H9 (cell line): ENCODE measurements at regions not wholly inside any gene's neighbourhood (a gene's known extent, or its start where the extent isn't known, plus 50 kb on each side); places are given as distances from the start of the nearest gene placed in this dataset.

Source experiments
- DNase-seq: peaks from one replicate; pipeline ENCODE4 v3.0.0-alpha.2; 2017
- H2AFZ ChIP-seq: one replicate; pipeline ENCODE4 v1.6.1; 2013; ENCODE audit warnings: mild to moderate bottlenecking, low read length, control low read depth, moderate library complexity
- H2AK5ac ChIP-seq: 2 replicates; pipeline ENCODE4 v1.6.1; 2013; ENCODE audit warnings: low read length, control low read depth, mixed read lengths; ENCODE audit not compliant: insufficient read length
- H2BK120ac ChIP-seq: one replicate; pipeline ENCODE4 v1.6.1; 2013; ENCODE audit warnings: low read depth, mild to moderate bottlenecking, low read length, control low read depth, inconsistent platforms; ENCODE audit not compliant: poor library complexity, severe bottlenecking
- H2BK12ac ChIP-seq: 2 replicates; pipeline ENCODE4 v1.6.1; 2013; ENCODE audit warnings: low read length, control low read depth, mixed read lengths, low read depth; ENCODE audit not compliant: insufficient read length
- H2BK15ac ChIP-seq: 2 replicates; pipeline ENCODE4 v1.6.1; 2013; ENCODE audit warnings: low read depth, low read length, control low read depth
- H2BK20ac ChIP-seq: one replicate; pipeline ENCODE4 v1.6.1; 2013; ENCODE audit warnings: low read depth, mild to moderate bottlenecking, low read length, control low read depth, inconsistent platforms; ENCODE audit not compliant: poor library complexity, severe bottlenecking
- H2BK5ac ChIP-seq: 2 replicates; pipeline ENCODE4 v1.6.1; 2013; ENCODE audit warnings: low read length, control low read depth, mixed read lengths; ENCODE audit not compliant: insufficient read length
- H3K14ac ChIP-seq: 2 replicates; pipeline ENCODE4 v1.6.1; 2013; ENCODE audit warnings: low read length, control low read depth; ENCODE audit not compliant: insufficient read depth
- H3K18ac ChIP-seq: 2 replicates; pipeline ENCODE4 v1.6.1; 2013; ENCODE audit warnings: low read depth, mild to moderate bottlenecking, mixed read lengths, low read length, control low read depth; ENCODE audit not compliant: insufficient read length
- H3K23ac ChIP-seq: 2 replicates; pipeline ENCODE4 v1.6.1; 2013; ENCODE audit warnings: low read length, control low read depth, mixed read lengths, low read depth; ENCODE audit not compliant: insufficient read length
- H3K23me2 ChIP-seq: 2 replicates; pipeline ENCODE4 v1.6.1; 2013; ENCODE audit warnings: low read depth, mild to moderate bottlenecking, mixed read lengths, low read length, control low read depth; ENCODE audit not compliant: insufficient read length, poor library complexity, severe bottlenecking
- H3K27ac ChIP-seq: 2 replicates; pipeline ENCODE4 v1.5.1; 2013; ENCODE audit warnings: low read length, control low read depth, mixed read lengths, low read depth; ENCODE audit not compliant: insufficient read length
- H3K27me3 ChIP-seq: 2 replicates; pipeline ENCODE4 v1.6.1; 2013; ENCODE audit warnings: low read length, control low read depth, inconsistent platforms; ENCODE audit not compliant: insufficient read depth
- H3K4ac ChIP-seq: 2 replicates; pipeline ENCODE4 v1.6.1; 2013; ENCODE audit warnings: low read depth, mild to moderate bottlenecking, control low read depth, inconsistent platforms, low read length, moderate library complexity
- H3K4me1 ChIP-seq: 2 replicates; pipeline ENCODE4 v1.6.1; 2013; ENCODE audit warnings: low read length, control low read depth, inconsistent platforms; ENCODE audit not compliant: insufficient read depth
- H3K4me2 ChIP-seq: 2 replicates; pipeline ENCODE4 v1.6.1; 2013; ENCODE audit warnings: low read length, control low read depth, mixed read lengths; ENCODE audit not compliant: insufficient read length, insufficient read depth
- H3K56ac ChIP-seq: 2 replicates; pipeline ENCODE4 v1.6.1; 2013; ENCODE audit warnings: low read depth, mild to moderate bottlenecking, mixed read lengths, low read length, control low read depth; ENCODE audit not compliant: insufficient read length
- H3K79me1 ChIP-seq: 2 replicates; pipeline ENCODE4 v1.6.1; 2013; ENCODE audit warnings: low read depth, mild to moderate bottlenecking, moderate library complexity, low read length, control low read depth, inconsistent platforms; ENCODE audit not compliant: insufficient read depth, poor library complexity, severe bottlenecking
- H3K79me2 ChIP-seq: 2 replicates; pipeline ENCODE4 v1.6.1; 2013; ENCODE audit warnings: low read length, control low read depth, inconsistent platforms; ENCODE audit not compliant: insufficient read depth
- H3K9ac ChIP-seq: 2 replicates; pipeline ENCODE4 v1.6.1; 2013; ENCODE audit warnings: low read length, control low read depth, mixed read lengths; ENCODE audit not compliant: insufficient read length; ENCODE audit errors: extremely low read depth
- H3K9me3 ChIP-seq: one replicate; pipeline ENCODE4 v1.6.1; 2013; ENCODE audit warnings: low read depth, low read length, inconsistent platforms; ENCODE audit not compliant: control insufficient read depth
- H3T11ph ChIP-seq: one replicate; pipeline ENCODE4 v1.6.1; 2013; ENCODE audit warnings: mild to moderate bottlenecking, low read length, control low read depth, inconsistent platforms
- H4K20me1 ChIP-seq: one replicate; pipeline ENCODE4 v1.6.1; 2013; ENCODE audit not compliant: control insufficient read depth, insufficient read length, insufficient read depth
- H4K5ac ChIP-seq: 2 replicates; pipeline ENCODE4 v1.6.1; 2013; ENCODE audit warnings: low read depth, mild to moderate bottlenecking, mixed read lengths, low read length, control low read depth; ENCODE audit not compliant: insufficient read length
- H4K8ac ChIP-seq: replicated peaks from 2 replicates; pipeline ENCODE4 v1.6.1; 2013; ENCODE audit warnings: low read length, control low read depth, mixed read lengths, low read depth; ENCODE audit not compliant: insufficient read length
- H4K91ac ChIP-seq: 2 replicates; pipeline ENCODE4 v1.6.1; 2013; ENCODE audit warnings: low read depth, mild to moderate bottlenecking, moderate library complexity, mixed read lengths, low read length, control low read depth; ENCODE audit not compliant: insufficient read length
- H3K27ac Mint-ChIP-seq, 3 experiments: 2 replicates in 2 of 3; 3 replicates in 1 of 3; pipeline ENCODE4 v1.8.0; 2020 to 2021; ENCODE audit warnings: mixed read lengths in 3 of 3, mild to moderate bottlenecking in 1 of 3, moderate library complexity in 1 of 3
- H3K27me3 Mint-ChIP-seq: 2 replicates; pipeline ENCODE4 v1.8.0; 2021; ENCODE audit warnings: low read depth, mild to moderate bottlenecking, moderate library complexity, mixed read lengths
- H3K36me3 Mint-ChIP-seq, 3 experiments: 2 replicates in 2 of 3; 3 replicates in 1 of 3; pipeline ENCODE4 v1.8.0; 2020 to 2021; ENCODE audit warnings: low read depth in 3 of 3, mixed read lengths in 3 of 3; ENCODE audit not compliant: insufficient read depth in 1 of 3
- H3K4me1 Mint-ChIP-seq, 2 experiments: 2 replicates each; pipeline ENCODE4 v1.8.0; 2020; ENCODE audit warnings: mixed read lengths in 2 of 2
- H3K4me3 Mint-ChIP-seq, 2 experiments: 2 replicates in 1 of 2; 3 replicates in 1 of 2; pipeline ENCODE4 v1.8.0; 2020 to 2021; ENCODE audit warnings: mild to moderate bottlenecking in 2 of 2, mixed read lengths in 2 of 2, moderate library complexity in 1 of 2
- H3K9me3 Mint-ChIP-seq, 2 experiments: 2 replicates in 1 of 2; 3 replicates in 1 of 2; pipeline ENCODE4 v1.8.0; 2020; ENCODE audit warnings: mild to moderate bottlenecking in 2 of 2, mixed read lengths in 2 of 2, moderate library complexity in 1 of 2
- CTCF ChIP-seq: fragments of 200-600 bp; sonication (generic); conservative IDR thresholded peaks from 3 replicates; pipeline ENCODE4 v1.8.0; 2021; ENCODE audit warnings: antibody characterized with exemption, mild to moderate bottlenecking
- WGBS: extraction: QIAGEN DNeasy Blood & Tissue Kit; methylation state at CpG from one replicate; pipeline ENCODE4 v1.1.7; 2013; ENCODE audit warnings: missing lambda C conversion rate, low lambda C conversion rate, mixed read lengths; ENCODE audit not compliant: insufficient read length; ENCODE audit errors: extremely low coverage; 5-methylcytosine and 5-hydroxymethylcytosine counted together

GRCh38 chr17:22277595-22277994 is 585.3 kb downstream of the KCNJ18 start:
- H3K9me3 ChIP-seq: peaks cover 38% of the 10 kb centered on the region
- no peaks in the 10 kb centered on the region for H3K79me1 ChIP-seq
- H3K14ac ChIP-seq: no peak overlapping the region
- peaks cover 2% of the 10 kb centered on the region; the same call in 1 of the 2 replicates for H3K27me3 Mint-ChIP-seq
- H3K9ac ChIP-seq: no peak overlapping the region
- H4K91ac ChIP-seq: no peak overlapping the region
- no peak overlapping the region for H3T11ph ChIP-seq
- no CpG with 5 or more reads among the region's 3 CpGs for WGBS
- no peak overlapping the region for H2BK12ac ChIP-seq
- H4K20me1 ChIP-seq: no peaks in the 10 kb centered on the region
- H3K27ac Mint-ChIP-seq: no peak overlapping the region
- no peak overlapping the region for H2BK15ac ChIP-seq
- H3K9me3 Mint-ChIP-seq: peaks cover 78 to 82% of the 10 kb centered on the region in 2 experiments
- TF ChIP-seq CTCF: no peak
- no peak overlapping the region for H4K5ac ChIP-seq
- H3K23me2 ChIP-seq: no peaks in the 10 kb centered on the region
- DNase-seq: no peak
- H3K27me3 ChIP-seq: no peaks in the 10 kb centered on the region
- H2BK5ac ChIP-seq: no peak overlapping the region
- no peaks in the 10 kb centered on the region for H3K4me1 Mint-ChIP-seq
- H3K36me3 Mint-ChIP-seq: peaks cover 2 to 17% (median 5%) of the 10 kb centered on the region in 3 experiments; a peak in 6 of 7 replicates
- no peak overlapping the region for H3K4me2 ChIP-seq
- H3K4me3 Mint-ChIP-seq: no peak overlapping the region
- no peak overlapping the region for H3K4ac ChIP-seq
- no peaks in the 10 kb centered on the region for H3K4me1 ChIP-seq
- H2BK120ac ChIP-seq: no peak overlapping the region
- no peak overlapping the region for H2BK20ac ChIP-seq
- H3K18ac ChIP-seq: no peak overlapping the region
- no peak overlapping the region for H3K56ac ChIP-seq
- no peaks in the 10 kb centered on the region for H3K79me2 ChIP-seq
- H3K23ac ChIP-seq: no peak overlapping the region
- H2AFZ ChIP-seq: no peak overlapping the region
- H2AK5ac ChIP-seq: no peak overlapping the region
- no peak overlapping the region for H3K27ac ChIP-seq
- no peak overlapping the region for H4K8ac ChIP-seq
